ENCODE measurements at regions not wholly inside any gene's neighbourhood (a gene's known extent, or its start where the extent isn't known, plus 50 kb on each side); places are given as distances from the start of the nearest gene placed in this dataset.

DNA sequence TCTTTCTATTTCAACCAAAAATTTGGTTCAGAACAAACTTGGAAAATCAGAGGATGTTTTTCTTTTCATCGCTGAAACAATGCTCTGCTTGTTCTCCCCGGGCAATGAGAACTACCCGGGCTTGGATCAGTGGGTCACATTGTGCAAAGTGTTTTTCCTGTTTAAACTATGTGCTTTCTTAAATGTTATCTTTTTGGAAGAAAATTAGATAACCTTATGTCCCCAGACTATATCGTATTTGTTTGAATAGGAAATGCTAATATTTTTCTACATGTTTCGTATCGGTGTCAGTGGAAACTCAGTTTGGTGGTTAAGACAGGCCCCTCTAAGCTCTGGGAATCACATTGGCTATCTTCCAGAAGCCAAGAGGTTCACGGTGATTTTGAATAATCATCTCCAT lies 319.5 kb upstream of the NFE2L3 start:
- Histone ChIP-seq H3K4me3 (no peak overlapping the region), H3K9me3 (no peaks in the 10 kb centered on the region), H3K27ac (replicated peaks in 1 of 4) (no peak overlapping the region), H3K27me3 (no peaks in the 10 kb centered on the region), H3K4me1 (peaks cover 0 to 10% (median 7%) of the 10 kb centered on the region in 4 donors), H3K36me3 (no peaks in the 10 kb centered on the region)
- DNase-seq (ENCODE audit: extremely low spot score): no peak
- intact Hi-C loops (cut with DNase I): no loop called here
- WGBS: 70% methylated on average over 7 of the region's 7 CpGs
- no peak for TF ChIP-seq EP300 (IDR thresholded peaks at IDR 0.05)
- TF ChIP-seq POLR2A (IDR thresholded peaks at IDR 0.05; ENCODE audit: low read depth): no peak
- TF ChIP-seq POLR2AphosphoS5 (IDR thresholded peaks at IDR 0.05): no peak
- no peak for TF ChIP-seq CTCF (IDR thresholded peaks at IDR 0.05)

DNA sequence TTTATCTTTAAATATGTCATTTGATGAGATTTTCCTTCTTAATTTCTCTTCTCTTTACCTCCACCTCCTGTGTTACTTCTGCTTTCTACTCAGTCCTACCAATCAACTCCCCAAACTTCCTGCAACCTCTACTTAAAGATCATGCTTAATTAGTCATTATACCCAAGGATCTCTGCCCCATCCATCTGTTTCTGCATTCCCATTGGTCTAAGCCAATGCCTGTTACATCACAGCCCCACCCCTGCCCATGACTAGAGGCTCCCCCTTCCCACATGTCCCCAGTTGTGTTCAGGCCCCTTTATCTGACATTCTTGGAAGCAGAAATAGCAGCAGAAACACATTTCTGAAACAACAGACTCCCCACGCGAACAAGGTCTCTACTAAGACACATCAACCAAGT lies 319.1 kb upstream of the NFE2L3 start:
- H3K4me1 ChIP-seq: peaks cover 0 to 10% (median 7%) of the 10 kb centered on the region in 4 donors
- no peak for TF ChIP-seq POLR2AphosphoS5 (IDR thresholded peaks at IDR 0.05)
- no peak for TF ChIP-seq EP300 (IDR thresholded peaks at IDR 0.05)
- no peak for TF ChIP-seq CTCF (IDR thresholded peaks at IDR 0.05)
- TF ChIP-seq POLR2A (IDR thresholded peaks at IDR 0.05; ENCODE audit: low read depth): no peak

GRCh38 chr7:25834050-25834449 lies 317.9 kb upstream of the NFE2L3 start:
- H3K36me3 ChIP-seq: no peaks in the 10 kb centered on the region
- H3K27me3 ChIP-seq: no peaks in the 10 kb centered on the region
- H3K27ac ChIP-seq (replicated peaks in 1 of 4): no peak overlapping the region
- H3K4me3 ChIP-seq: no peak overlapping the region
- WGBS: 91% methylated on average over 4 of the region's 4 CpGs
- peaks cover 0 to 10% (median 7%) of the 10 kb centered on the region in 4 donors for H3K4me1 ChIP-seq
- no peak for DNase-seq (ENCODE audit: extremely low spot score)
- no peak for TF ChIP-seq POLR2A (IDR thresholded peaks at IDR 0.05; ENCODE audit: low read depth)
- no peak for TF ChIP-seq CTCF (IDR thresholded peaks at IDR 0.05)
- no peak for TF ChIP-seq EP300 (IDR thresholded peaks at IDR 0.05)
- no peak for TF ChIP-seq POLR2AphosphoS5 (IDR thresholded peaks at IDR 0.05)
- H3K9me3 ChIP-seq: no peaks in the 10 kb centered on the region
- intact Hi-C loops (cut with DNase I): no loop called here

More for the DNA sequence above, 319.1 kb upstream of the NFE2L3 start:
- H3K27ac ChIP-seq (replicated peaks in 1 of 4): no peak overlapping the region
- H3K36me3 ChIP-seq: no peaks in the 10 kb centered on the region
- 94% methylated on average over 2 of the region's 2 CpGs for WGBS
- no peak for DNase-seq (ENCODE audit: extremely low spot score)
- H3K27me3 ChIP-seq: no peaks in the 10 kb centered on the region
- H3K9me3 ChIP-seq: no peaks in the 10 kb centered on the region
- intact Hi-C loops (cut with DNase I): no loop called here
- no peak overlapping the region for H3K4me3 ChIP-seq

GRCh38 chr7:25835197-25835596 lies 316.8 kb upstream of the NFE2L3 start:
- no peak for DNase-seq (ENCODE audit: extremely low spot score)
- no peaks in the 10 kb centered on the region for H3K36me3 ChIP-seq
- H3K27ac ChIP-seq (replicated peaks in 1 of 4): no peak overlapping the region
- intact Hi-C loops (cut with DNase I): no loop called here
- H3K27me3 ChIP-seq: no peaks in the 10 kb centered on the region
- 93% methylated on average over 5 of the region's 5 CpGs for WGBS
- no peaks in the 10 kb centered on the region for H3K9me3 ChIP-seq
- H3K4me3 ChIP-seq: no peak overlapping the region
- peaks cover 11 to 20% (median 14%) of the 10 kb centered on the region in 4 donors for H3K4me1 ChIP-seq
- TF ChIP-seq POLR2A (IDR thresholded peaks at IDR 0.05; ENCODE audit: low read depth) (no peak), EP300 (IDR thresholded peaks at IDR 0.05) (no peak), POLR2AphosphoS5 (IDR thresholded peaks at IDR 0.05) (no peak), CTCF (IDR thresholded peaks at IDR 0.05) (no peak)

DNA sequence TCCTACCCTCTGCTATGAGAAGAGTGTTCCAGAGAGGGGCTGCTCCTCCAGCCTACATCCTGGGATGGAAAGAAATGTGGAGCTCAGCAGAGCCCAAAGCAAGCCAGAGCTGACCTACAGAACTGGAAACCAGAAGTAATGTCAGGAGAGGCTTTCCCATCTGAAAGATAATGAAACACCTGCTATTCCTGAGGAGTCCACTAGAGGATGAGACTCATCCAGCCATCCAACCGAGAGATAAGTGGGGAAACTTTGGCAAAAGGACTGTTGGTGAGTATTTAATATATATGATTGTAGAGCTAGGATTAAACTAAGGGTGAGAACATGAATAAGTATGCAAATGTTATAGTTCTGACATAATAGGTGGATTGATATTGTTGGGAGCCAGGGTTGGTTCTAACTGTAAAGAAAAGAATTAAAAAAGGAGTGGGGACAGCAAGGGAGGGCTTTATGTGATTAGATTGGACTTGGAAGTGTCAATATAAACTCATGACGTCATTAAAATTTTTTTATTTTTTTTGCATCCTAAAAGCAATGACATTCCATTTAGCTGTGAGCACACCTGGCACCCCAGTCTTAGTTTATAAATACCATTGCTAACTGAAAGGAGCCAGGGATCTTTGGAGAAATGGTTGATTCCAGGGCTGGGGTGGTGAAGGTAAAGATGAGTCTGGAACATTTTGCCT lies 312.8 kb upstream of the NFE2L3 start:
- H3K27me3 ChIP-seq: no peaks in the 10 kb centered on the region
- WGBS: 78% methylated on average over 2 of the region's 2 CpGs
- DNase-seq (ENCODE audit: extremely low spot score): no peak
- no peak overlapping the region for H3K4me3 ChIP-seq
- peak overlapping the region in 1 of 4 donors; percentile 47 for H3K27ac ChIP-seq (replicated peaks in 1 of 4)
- TF ChIP-seq CTCF (IDR thresholded peaks at IDR 0.05) (peak in 1 of 3 experiments; percentile 32), POLR2AphosphoS5 (IDR thresholded peaks at IDR 0.05) (no peak)
- H3K9me3 ChIP-seq: no peaks in the 10 kb centered on the region
- H3K4me1 ChIP-seq: peaks cover 33 to 44% (median 41%) of the 10 kb centered on the region in 4 donors
- no peaks in the 10 kb centered on the region for H3K36me3 ChIP-seq
- intact Hi-C loops (cut with DNase I): no loop called here
